GM19328 (cell line): ENCODE measurements at regions not wholly inside any gene's neighbourhood (a gene's known extent, or its start where the extent isn't known, plus 50 kb on each side); places are given as distances from the start of the nearest gene placed in this dataset.

Source experiments
- ATAC-seq: cut with Tn5 transposase; IDR thresholded peaks from one replicate; pipeline ENCODE4 v1.9.1; 2021; ENCODE audit warnings: mild to moderate bottlenecking, moderate library complexity; ENCODE audit not compliant: unreplicated experiment

GRCh38 chr4:62917649-62918048, 1491.6 kb downstream of the TECRL start:
- no peak for ATAC-seq

DNA sequence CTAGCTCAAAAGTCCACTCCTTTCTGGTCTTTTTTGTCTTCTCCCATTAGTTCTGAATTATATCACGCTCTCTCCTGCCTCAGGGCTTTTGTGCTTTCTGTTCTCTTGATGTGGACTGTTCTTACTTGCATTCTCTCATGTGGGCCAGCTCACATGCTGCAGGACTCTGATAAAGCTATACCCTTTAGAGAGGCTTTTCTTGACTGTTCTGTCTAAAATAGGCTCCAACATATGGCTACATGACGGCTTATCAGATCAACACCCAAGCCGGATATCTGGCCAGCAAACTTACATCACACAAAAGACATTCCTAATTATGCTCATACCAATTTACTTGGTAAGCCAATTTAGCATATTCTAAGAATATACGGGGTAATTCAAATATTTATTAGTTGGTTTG, 1494.5 kb downstream of the TECRL start:
- ATAC-seq = no peak

DNA sequence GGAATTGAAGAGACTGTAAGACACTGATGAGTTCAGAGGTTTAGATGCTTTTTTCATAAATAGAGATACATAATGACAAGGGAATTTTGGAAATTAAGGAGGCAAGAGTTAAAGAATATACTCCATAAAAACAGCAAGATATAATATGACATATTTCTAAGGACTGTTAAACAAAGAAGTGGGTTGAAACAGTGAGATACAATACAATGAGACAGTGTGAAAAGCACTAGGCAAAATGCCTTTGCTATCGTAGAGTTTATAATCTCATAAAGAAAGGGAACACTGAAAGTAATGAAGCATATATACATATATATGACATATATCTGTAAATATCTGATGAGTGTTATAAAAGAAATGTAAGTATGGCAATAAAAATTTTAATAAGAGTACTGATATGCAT, 1496.2 kb downstream of the TECRL start:
- no peak for ATAC-seq

GRCh38 chr4:62912531-62912930, 1496.7 kb downstream of the TECRL start:
- no peak for ATAC-seq

GRCh38 chr4:62909238-62909637, 1500.0 kb downstream of the TECRL start:
- ATAC-seq = no peak

GRCh38 chr4:62901101-62901500, 1508.1 kb downstream of the TECRL start:
- no peak for ATAC-seq

DNA sequence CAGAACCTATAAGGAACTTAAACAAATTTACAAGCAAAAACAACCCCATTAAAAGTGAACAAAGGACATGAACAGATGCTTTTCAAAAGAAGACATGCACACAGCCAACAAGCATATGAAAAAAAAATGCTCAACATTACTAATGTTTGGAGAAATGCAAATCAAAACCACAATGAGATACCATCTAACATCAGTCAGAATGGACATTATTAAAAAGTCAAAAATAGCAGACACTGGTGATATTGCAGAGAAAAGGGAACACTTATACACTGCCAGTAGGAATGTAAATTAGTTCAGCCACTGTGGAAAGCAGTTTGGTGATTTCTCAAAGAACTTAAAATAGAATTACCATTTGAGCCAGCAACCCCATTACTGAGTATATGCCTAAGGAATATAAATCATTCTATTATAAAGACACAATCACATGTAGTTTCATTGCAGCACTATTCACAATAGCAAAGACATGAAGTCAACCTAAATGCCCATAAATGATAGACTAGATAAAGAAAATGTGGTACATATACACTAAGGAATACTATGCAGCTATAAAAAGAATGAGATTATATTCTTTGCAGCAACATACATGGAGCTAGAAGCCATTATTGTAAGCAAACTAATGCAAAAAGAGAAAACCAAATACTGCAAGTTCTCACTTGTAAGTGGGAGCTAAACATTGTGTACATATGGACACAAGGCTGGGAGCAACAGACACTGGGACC, 1509.4 kb downstream of the TECRL start:
- no peak for ATAC-seq

GRCh38 chr4:62898115-62898514, 1511.1 kb downstream of the TECRL start:
- no peak for ATAC-seq

DNA sequence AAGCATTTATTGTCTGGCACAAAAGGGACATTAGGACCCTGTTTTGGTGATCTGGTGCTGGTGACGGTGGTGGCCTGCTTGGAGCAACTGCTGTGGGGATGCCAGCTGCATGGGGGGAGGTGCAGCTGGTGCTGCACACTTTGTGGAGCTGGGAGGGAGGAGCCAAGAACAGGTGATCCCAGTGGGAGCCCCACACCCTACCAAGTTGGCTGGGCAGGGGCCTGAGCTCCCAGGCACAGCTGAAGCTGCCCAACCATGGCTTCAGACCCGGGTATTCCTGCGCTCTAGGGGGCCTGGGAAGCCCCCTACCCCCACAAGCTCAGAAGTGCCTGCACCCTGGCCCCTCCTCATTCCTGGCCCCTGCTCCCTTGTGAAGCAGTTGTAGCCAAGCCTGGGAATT, 1512.5 kb downstream of the TECRL start:
- no peak for ATAC-seq

- ATAC-seq = no peak
Measured at GRCh38 chr4:62881901-62882300, 1527.3 kb downstream of the TECRL start.

GRCh38 chr4:62881210-62881609, 1528.0 kb downstream of the TECRL start:
- no peak for ATAC-seq

DNA sequence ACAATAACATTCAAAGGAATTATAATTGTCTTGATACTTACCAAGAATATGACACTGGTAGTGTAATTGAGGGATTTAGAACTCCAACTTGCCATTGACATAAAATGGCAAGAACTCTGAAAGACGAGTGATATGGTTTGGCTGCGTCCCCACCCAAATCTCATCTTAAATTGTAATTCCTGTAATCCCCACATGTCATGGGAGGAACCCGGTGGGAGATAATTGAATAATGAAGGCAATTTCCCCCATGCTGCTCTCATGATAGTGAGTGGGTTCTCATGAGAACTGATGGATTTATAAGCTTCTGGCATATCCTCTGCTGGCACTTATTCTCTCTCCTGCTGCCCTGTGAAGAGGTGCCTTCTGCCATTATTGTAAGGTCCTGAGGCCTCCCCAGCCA, 1536.4 kb downstream of the TECRL start:
- no peak for ATAC-seq

- no peak for ATAC-seq
Measured at GRCh38 chr4:62871078-62871477, 1538.2 kb downstream of the TECRL start.

- no peak for ATAC-seq
Measured at GRCh38 chr4:62870451-62870850, 1538.8 kb downstream of the TECRL start.

GRCh38 chr4:62865261-62865660, 1544.0 kb downstream of the TECRL start:
- ATAC-seq = no peak

- no peak for ATAC-seq
Measured at GRCh38 chr4:62849696-62850095, 1559.6 kb downstream of the TECRL start.

- ATAC-seq = no peak
Measured at GRCh38 chr4:62835631-62836030, 1573.6 kb downstream of the TECRL start.

DNA sequence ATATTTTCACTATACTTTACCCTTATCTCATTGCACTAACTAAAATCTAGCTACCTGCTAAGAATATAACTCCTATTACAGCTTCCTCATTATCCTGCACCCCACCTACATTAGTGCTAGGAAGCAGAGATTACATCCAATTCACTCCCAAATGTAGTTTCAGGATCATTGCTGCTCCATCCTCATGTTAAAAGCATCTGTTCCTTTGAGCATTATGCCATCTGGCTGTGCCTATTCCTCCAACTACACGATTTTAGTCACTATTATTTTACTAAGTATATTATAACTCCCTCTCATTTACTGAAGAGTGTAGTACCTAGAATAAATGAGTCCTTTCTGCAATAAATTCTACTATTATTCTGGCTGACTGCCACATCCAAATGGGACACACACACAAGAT, 1586.9 kb downstream of the TECRL start:
- no peak for ATAC-seq

DNA sequence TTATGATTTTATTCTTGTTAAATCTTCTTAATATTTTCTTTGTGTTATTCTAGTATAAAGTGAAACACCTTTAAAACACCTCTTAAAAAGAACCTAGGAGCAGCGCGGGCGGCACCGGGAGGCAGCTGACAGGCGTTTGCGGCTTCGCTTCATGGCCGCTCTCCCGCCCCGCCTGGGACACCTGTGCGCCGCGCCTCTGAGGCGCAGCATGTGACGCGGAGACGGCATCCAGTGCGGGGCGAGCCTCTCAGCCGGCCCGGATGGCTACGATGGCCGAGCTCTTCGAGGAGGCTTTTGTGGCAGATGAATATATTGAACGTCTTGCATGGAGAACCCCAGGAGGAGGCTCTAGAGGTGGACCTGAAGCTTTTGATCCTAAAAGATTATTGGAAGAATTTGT, 1592.7 kb downstream of the TECRL start:
- ATAC-seq = no peak

GRCh38 chr4:62814510-62815047, 1594.7 kb downstream of the TECRL start:
- no peak for ATAC-seq

DNA sequence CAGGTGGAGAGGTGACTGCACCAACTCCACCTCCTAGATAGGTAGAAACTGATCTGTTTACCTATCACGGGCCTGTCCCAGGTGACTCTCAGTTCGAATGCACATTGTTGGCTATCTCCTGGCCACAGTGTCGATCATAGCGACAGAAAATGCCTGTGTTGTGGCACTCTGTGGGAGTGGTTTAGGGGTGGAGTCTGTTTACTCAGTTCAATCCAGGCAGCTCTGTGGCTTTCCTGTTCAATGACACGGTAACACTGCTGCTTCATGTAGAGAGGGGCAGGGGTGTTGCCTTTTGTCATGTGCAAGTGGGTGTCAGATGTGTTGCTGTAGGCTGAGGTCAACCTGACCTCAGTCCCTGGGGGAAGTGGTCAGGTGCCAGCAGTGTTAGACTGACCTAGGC, 1602.4 kb downstream of the TECRL start:
- no peak for ATAC-seq

DNA sequence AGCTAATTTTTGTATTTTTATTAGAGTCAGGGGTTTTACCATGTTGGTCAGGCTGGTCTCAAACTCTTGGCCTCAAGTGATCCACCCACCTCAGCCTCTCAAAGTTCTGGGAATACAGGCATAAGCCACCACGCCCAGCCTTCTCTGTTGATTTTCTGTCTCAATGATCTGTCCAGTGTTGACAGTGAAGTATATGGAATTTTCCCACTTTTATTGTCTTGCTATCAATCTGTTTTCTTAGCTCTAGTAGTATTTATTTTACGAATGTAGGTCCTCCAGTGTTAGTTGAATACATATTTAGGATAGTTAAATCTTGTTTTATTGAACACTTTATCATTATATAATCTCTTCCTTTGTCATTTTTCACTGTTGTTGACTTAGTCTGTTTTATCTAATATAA, 1603.9 kb downstream of the ADGRL3 start:
- no peak for ATAC-seq

DNA sequence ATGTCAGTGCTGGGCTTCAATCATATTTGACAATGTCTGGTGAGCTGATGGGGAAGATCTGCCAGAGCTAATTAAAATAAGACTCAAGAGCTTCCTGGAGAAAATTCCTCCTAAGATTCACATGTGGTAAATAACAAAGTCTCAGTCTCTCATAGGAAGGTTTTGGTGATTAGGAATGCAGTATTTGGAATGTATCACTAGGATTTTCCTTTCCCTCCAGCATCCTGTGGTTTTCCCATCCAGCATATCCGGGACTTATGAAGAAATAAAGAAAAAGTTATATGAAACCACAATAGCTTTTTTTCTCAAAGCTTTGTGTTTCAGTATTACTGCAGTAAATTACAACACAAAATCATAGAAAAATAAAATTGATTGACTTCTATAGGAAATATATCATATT, 1597.1 kb downstream of the ADGRL3 start:
- no peak for ATAC-seq
